ENCODE measurements at regions not wholly inside any gene's neighbourhood (a gene's known extent, or its start where the extent isn't known, plus 50 kb on each side); places are given as distances from the start of the nearest gene placed in this dataset.

DNA sequence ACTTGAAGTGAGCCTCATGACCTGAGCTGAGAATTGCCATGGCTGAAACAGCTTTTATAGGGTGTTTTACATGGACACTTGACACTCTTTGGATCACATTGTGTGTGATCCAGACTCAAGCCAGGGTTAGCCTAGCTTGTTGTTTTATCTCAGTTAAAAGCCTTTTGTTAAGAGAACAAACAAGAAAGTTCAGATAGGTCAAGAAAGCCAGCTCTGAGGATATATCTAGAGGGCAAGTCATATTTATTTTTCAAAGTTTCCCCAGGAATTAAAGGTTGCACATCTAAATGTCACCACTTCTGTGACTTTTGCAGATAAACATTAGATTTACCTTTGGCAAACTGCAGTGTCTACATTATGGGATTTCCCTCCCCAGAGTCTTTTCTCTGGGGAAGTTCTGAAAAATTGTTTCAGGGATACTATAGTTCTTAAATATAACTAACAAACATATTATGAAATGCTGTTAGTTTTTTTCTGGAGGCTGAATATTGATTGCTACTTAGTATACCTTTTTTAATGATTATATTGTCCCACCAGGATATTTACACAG lies 134.5 kb downstream of the C9orf152 start:
- Histone ChIP-seq H3K4me1 (ENCODE audit: control insufficient read depth, insufficient read depth, low read length, poor library complexity, severe bottlenecking) (no peaks in the 10 kb centered on the region), H3K4me3 (ENCODE audit: extremely low read depth, insufficient read depth, low read length, poor library complexity, severe bottlenecking) (no peak overlapping the region), H3K36me3 (ENCODE audit: control insufficient read depth, insufficient read depth, low read length) (peaks cover 6% of the 10 kb centered on the region), H3K9me3 (ENCODE audit: control insufficient read depth, low read length) (no peaks in the 10 kb centered on the region), H3K27ac (ENCODE audit: low read depth, low read length, severe bottlenecking) (no peak overlapping the region)

- Histone ChIP-seq H3K36me3 (ENCODE audit: control insufficient read depth, insufficient read depth, low read length) (no peaks in the 10 kb centered on the region), H3K27ac (ENCODE audit: low read depth, low read length, severe bottlenecking) (no peak overlapping the region), H3K4me1 (ENCODE audit: control insufficient read depth, insufficient read depth, low read length, poor library complexity, severe bottlenecking) (peaks cover 10% of the 10 kb centered on the region), H3K4me3 (ENCODE audit: extremely low read depth, insufficient read depth, low read length, poor library complexity, severe bottlenecking) (no peak overlapping the region), H3K9me3 (ENCODE audit: control insufficient read depth, low read length) (no peaks in the 10 kb centered on the region)
- 78 to 96% methylated on average over 8 to 9 of the region's 13 CpGs for WGBS, 2 experiments (ENCODE audit: insufficient coverage in 2 of 2)
These were observed 130.8 kb downstream of the C9orf152 start for GRCh38 chr9:110076894-110077725.

- 93% methylated on average over 3 of the region's 7 CpGs; no CpG with 5 or more reads in 1 of the 2 experiments for WGBS, 2 experiments (ENCODE audit: insufficient coverage in 2 of 2)
- Histone ChIP-seq H3K4me1 (ENCODE audit: control insufficient read depth, insufficient read depth, low read length, poor library complexity, severe bottlenecking) (peaks cover 10% of the 10 kb centered on the region), H3K4me3 (ENCODE audit: extremely low read depth, insufficient read depth, low read length, poor library complexity, severe bottlenecking) (no peak overlapping the region), H3K9me3 (ENCODE audit: control insufficient read depth, low read length) (no peaks in the 10 kb centered on the region), H3K27ac (ENCODE audit: low read depth, low read length, severe bottlenecking) (no peak overlapping the region), H3K36me3 (ENCODE audit: control insufficient read depth, insufficient read depth, low read length) (peaks cover 4% of the 10 kb centered on the region)
These were observed 130.0 kb downstream of the C9orf152 start for GRCh38 chr9:110077925-110078324.

GRCh38 chr9:110078604-110079003 lies 129.4 kb downstream of the C9orf152 start:
- Histone ChIP-seq H3K4me3 (ENCODE audit: extremely low read depth, insufficient read depth, low read length, poor library complexity, severe bottlenecking) (no peak overlapping the region), H3K27ac (ENCODE audit: low read depth, low read length, severe bottlenecking) (no peak overlapping the region), H3K4me1 (ENCODE audit: control insufficient read depth, insufficient read depth, low read length, poor library complexity, severe bottlenecking) (peaks cover 10% of the 10 kb centered on the region), H3K9me3 (ENCODE audit: control insufficient read depth, low read length) (no peaks in the 10 kb centered on the region), H3K36me3 (ENCODE audit: control insufficient read depth, insufficient read depth, low read length) (peaks cover 4% of the 10 kb centered on the region)
- 100% methylated on average over 2 of the region's 4 CpGs; no CpG with 5 or more reads in 1 of the 2 experiments for WGBS, 2 experiments (ENCODE audit: insufficient coverage in 2 of 2)

DNA sequence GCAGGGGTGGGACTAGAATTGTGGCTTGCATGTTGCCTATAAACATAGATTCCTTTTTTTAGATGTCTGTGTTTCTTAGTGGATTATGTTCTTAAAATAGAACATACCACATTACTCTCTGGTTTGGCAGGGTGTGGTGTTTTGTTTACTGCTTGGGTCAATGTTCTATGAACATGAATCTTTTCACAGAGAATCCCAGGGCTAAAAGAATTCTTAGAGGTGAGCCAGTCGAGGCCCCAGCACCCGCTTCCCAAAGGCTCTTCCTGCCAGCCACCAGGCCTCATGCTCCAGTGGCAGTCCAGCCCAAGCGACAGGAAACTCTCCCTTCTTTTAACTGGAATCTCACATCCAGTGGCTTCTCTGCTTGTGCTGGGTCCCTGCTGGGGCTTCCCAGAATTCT lies 126.6 kb downstream of the C9orf152 start:
- no peak overlapping the region for H3K4me3 ChIP-seq (ENCODE audit: extremely low read depth, insufficient read depth, low read length, poor library complexity, severe bottlenecking)
- H3K9me3 ChIP-seq (ENCODE audit: control insufficient read depth, low read length) = no peaks in the 10 kb centered on the region
- WGBS, 2 experiments (ENCODE audit: insufficient coverage in 2 of 2) = 87 to 90% methylated on average over 3 of the region's 3 CpGs
- H3K27ac ChIP-seq (ENCODE audit: low read depth, low read length, severe bottlenecking) = peak overlapping the region; percentile 58
- H3K36me3 ChIP-seq (ENCODE audit: control insufficient read depth, insufficient read depth, low read length) = peaks cover 9% of the 10 kb centered on the region
- H3K4me1 ChIP-seq (ENCODE audit: control insufficient read depth, insufficient read depth, low read length, poor library complexity, severe bottlenecking) = peaks cover 16% of the 10 kb centered on the region

DNA sequence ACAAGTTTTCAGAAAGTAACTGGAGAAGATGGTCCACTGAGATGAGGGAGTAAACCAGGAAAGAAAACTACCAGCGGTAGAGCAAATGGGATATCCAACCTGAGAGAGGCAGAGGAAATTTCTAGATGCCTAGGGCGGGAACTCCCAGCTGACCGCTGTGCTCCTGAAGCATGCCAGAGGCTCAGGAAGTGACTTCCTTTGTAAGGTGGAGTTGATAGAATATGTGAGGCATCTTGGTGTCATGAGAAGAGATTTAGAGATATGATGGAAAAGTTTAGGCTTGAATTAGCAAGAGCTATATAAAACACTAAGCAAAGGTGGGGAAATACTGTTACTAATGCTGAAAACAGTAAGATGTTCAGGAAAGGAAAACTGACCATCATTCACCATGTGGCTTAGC lies 124.1 kb downstream of the C9orf152 start:
- H3K9me3 ChIP-seq (ENCODE audit: control insufficient read depth, low read length) = no peaks in the 10 kb centered on the region
- peaks cover 16% of the 10 kb centered on the region for H3K4me1 ChIP-seq (ENCODE audit: control insufficient read depth, insufficient read depth, low read length, poor library complexity, severe bottlenecking)
- no peak overlapping the region for H3K4me3 ChIP-seq (ENCODE audit: extremely low read depth, insufficient read depth, low read length, poor library complexity, severe bottlenecking)
- H3K36me3 ChIP-seq (ENCODE audit: control insufficient read depth, insufficient read depth, low read length) = peaks cover 21% of the 10 kb centered on the region
- H3K27ac ChIP-seq (ENCODE audit: low read depth, low read length, severe bottlenecking) = no peak overlapping the region
- WGBS, 2 experiments (ENCODE audit: insufficient coverage in 2 of 2) = 96 to 97% methylated on average over 3 of the region's 3 CpGs

GRCh38 chr9:110086537-110086936 lies 121.4 kb downstream of the C9orf152 start:
- Histone ChIP-seq H3K4me1 (ENCODE audit: control insufficient read depth, insufficient read depth, low read length, poor library complexity, severe bottlenecking) (peaks cover 11% of the 10 kb centered on the region), H3K36me3 (ENCODE audit: control insufficient read depth, insufficient read depth, low read length) (peaks cover 29% of the 10 kb centered on the region), H3K27ac (ENCODE audit: low read depth, low read length, severe bottlenecking) (no peak overlapping the region), H3K9me3 (ENCODE audit: control insufficient read depth, low read length) (no peaks in the 10 kb centered on the region), H3K4me3 (ENCODE audit: extremely low read depth, insufficient read depth, low read length, poor library complexity, severe bottlenecking) (no peak overlapping the region)
- 90 to 100% methylated on average over 1 of the region's 1 CpG for WGBS, 2 experiments (ENCODE audit: insufficient coverage in 2 of 2)

- Histone ChIP-seq H3K9me3 (ENCODE audit: control insufficient read depth, low read length) (no peaks in the 10 kb centered on the region), H3K4me1 (ENCODE audit: control insufficient read depth, insufficient read depth, low read length, poor library complexity, severe bottlenecking) (peaks cover 6% of the 10 kb centered on the region), H3K36me3 (ENCODE audit: control insufficient read depth, insufficient read depth, low read length) (peaks cover 27% of the 10 kb centered on the region), H3K4me3 (ENCODE audit: extremely low read depth, insufficient read depth, low read length, poor library complexity, severe bottlenecking) (no peak overlapping the region), H3K27ac (ENCODE audit: low read depth, low read length, severe bottlenecking) (no peak overlapping the region)
- whole genome bisulfite sequencing, 2 experiments (ENCODE audit: insufficient coverage in 2 of 2) = 93% methylated on average over 1 of the region's 2 CpGs
These were observed 120.4 kb downstream of the C9orf152 start for GRCh38 chr9:110087605-110088004.

DNA sequence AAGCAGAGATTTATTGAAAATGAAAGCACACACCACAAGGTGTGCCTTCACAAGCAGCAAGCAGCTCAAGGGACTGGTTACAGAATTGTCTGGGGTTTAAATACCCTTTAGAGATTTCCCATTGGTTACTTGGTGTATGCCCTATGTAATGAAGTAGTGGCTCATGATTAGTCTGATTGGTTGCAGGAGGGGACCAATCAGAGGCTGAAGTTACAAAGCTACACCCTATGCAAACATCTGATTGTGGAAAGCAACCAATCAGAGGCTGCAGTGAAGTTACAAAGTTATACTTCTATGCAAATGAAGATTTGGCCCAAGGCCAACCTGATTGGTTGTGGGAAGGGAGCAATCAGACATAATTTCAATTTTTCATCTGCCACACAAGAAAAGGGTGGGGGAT lies 119.9 kb downstream of the C9orf152 start:
- no peak overlapping the region for H3K27ac ChIP-seq (ENCODE audit: low read depth, low read length, severe bottlenecking)
- H3K4me3 ChIP-seq (ENCODE audit: extremely low read depth, insufficient read depth, low read length, poor library complexity, severe bottlenecking) = no peak overlapping the region
- peaks cover 6% of the 10 kb centered on the region for H3K4me1 ChIP-seq (ENCODE audit: control insufficient read depth, insufficient read depth, low read length, poor library complexity, severe bottlenecking)
- H3K36me3 ChIP-seq (ENCODE audit: control insufficient read depth, insufficient read depth, low read length) = peaks cover 25% of the 10 kb centered on the region
- H3K9me3 ChIP-seq (ENCODE audit: control insufficient read depth, low read length) = no peaks in the 10 kb centered on the region

GRCh38 chr9:110089681-110090370 lies 118.1 kb downstream of the C9orf152 start:
- 95 to 99% methylated on average over 11 of the region's 12 CpGs for WGBS, 2 experiments (ENCODE audit: insufficient coverage in 2 of 2)
- peaks cover 25% of the 10 kb centered on the region for H3K36me3 ChIP-seq (ENCODE audit: control insufficient read depth, insufficient read depth, low read length)
- H3K4me1 ChIP-seq (ENCODE audit: control insufficient read depth, insufficient read depth, low read length, poor library complexity, severe bottlenecking) = peaks cover 8% of the 10 kb centered on the region
- H3K9me3 ChIP-seq (ENCODE audit: control insufficient read depth, low read length) = no peaks in the 10 kb centered on the region
- H3K4me3 ChIP-seq (ENCODE audit: extremely low read depth, insufficient read depth, low read length, poor library complexity, severe bottlenecking) = no peak overlapping the region
- H3K27ac ChIP-seq (ENCODE audit: low read depth, low read length, severe bottlenecking) = no peak overlapping the region

- Histone ChIP-seq H3K36me3 (ENCODE audit: control insufficient read depth, insufficient read depth, low read length) (peaks cover 7% of the 10 kb centered on the region), H3K4me1 (ENCODE audit: control insufficient read depth, insufficient read depth, low read length, poor library complexity, severe bottlenecking) (peaks cover 17% of the 10 kb centered on the region), H3K9me3 (ENCODE audit: control insufficient read depth, low read length) (no peaks in the 10 kb centered on the region), H3K27ac (ENCODE audit: low read depth, low read length, severe bottlenecking) (no peak overlapping the region), H3K4me3 (ENCODE audit: extremely low read depth, insufficient read depth, low read length, poor library complexity, severe bottlenecking) (no peak overlapping the region)
- WGBS, 2 experiments (ENCODE audit: insufficient coverage in 2 of 2) = 90 to 96% methylated on average over 2 to 4 of the region's 5 CpGs
These were observed 115.2 kb downstream of the C9orf152 start for GRCh38 chr9:110092792-110093191.
